SK-N-SH treated with all-trans-retinoic acid at 6 μM for 48 hours (cell line): ENCODE measurements at regions not wholly inside any gene's neighbourhood (a gene's known extent, or its start where the extent isn't known, plus 50 kb on each side); places are given as distances from the start of the nearest gene placed in this dataset.

Experiments used
- ATAC-seq: fragments of 200-7000 bp; cut with Tn5 transposase; 3 replicates; pipeline ENCODE4 v1.9.1; 2020; ENCODE audit warnings: mild to moderate bottlenecking, moderate library complexity
- ARNTL ChIP-seq: fragments of 450-650 bp; formaldehyde crosslinking; IDR thresholded peaks from 2 replicates; pipeline ENCODE4 v1.5.0; 2020; ENCODE audit warnings: low read depth, mild to moderate bottlenecking, moderate library complexity, borderline replicate concordance
- BACH2 ChIP-seq: fragments of 250-450 bp; sonication (Bioruptor Pico); IDR thresholded peaks from 2 replicates; pipeline ENCODE4 v1.9.0; 2021; ENCODE audit warnings: mild to moderate bottlenecking, borderline replicate concordance
- CSDC2 ChIP-seq: fragments of 250-450 bp; sonication (Bioruptor Pico); IDR thresholded peaks from 2 replicates; pipeline ENCODE4 v1.5.0; 2020; ENCODE audit warnings: mild to moderate bottlenecking, moderate library complexity
- GLIS3 ChIP-seq: fragments of 250-450 bp; sonication (Bioruptor Pico); IDR thresholded peaks from 2 replicates; pipeline ENCODE4 v1.5.0; 2020; ENCODE audit warnings: mild to moderate bottlenecking, moderate library complexity
- ISL1 ChIP-seq: fragments of 250-450 bp; sonication (Bioruptor Pico); IDR thresholded peaks from 2 replicates; pipeline ENCODE4 v2.1.2; 2022; ENCODE audit warnings: mild to moderate bottlenecking, moderate library complexity
- OSR1 ChIP-seq: fragments of 250-450 bp; sonication (Bioruptor Pico); IDR thresholded peaks from 2 replicates; pipeline ENCODE4 v1.8.0; 2022; ENCODE audit warnings: moderate library complexity, mild to moderate bottlenecking, inconsistent platforms
- PATZ1 ChIP-seq: fragments of 250-450 bp; sonication (Bioruptor Pico); IDR thresholded peaks from 2 replicates; pipeline ENCODE4 v1.8.0; 2020; ENCODE audit warnings: mild to moderate bottlenecking, moderate library complexity, borderline replicate concordance
- POU6F1 ChIP-seq: fragments of 250-450 bp; sonication (Bioruptor Pico); IDR thresholded peaks from 2 replicates; pipeline ENCODE4 v1.8.0; 2021; ENCODE audit warnings: low read depth, mild to moderate bottlenecking, moderate library complexity, borderline replicate concordance
- PPARA ChIP-seq: fragments of 250-450 bp; sonication (Bioruptor Pico); IDR thresholded peaks from 2 replicates; pipeline ENCODE4 v1.5.0; 2020; ENCODE audit warnings: mild to moderate bottlenecking, borderline replicate concordance
- RARB ChIP-seq: fragments of 250-450 bp; sonication (Bioruptor Pico); IDR thresholded peaks from 2 replicates; pipeline ENCODE4 v1.8.0; 2021; ENCODE audit warnings: mild to moderate bottlenecking, moderate library complexity
- SNAI2 ChIP-seq: fragments of 250-450 bp; sonication (Bioruptor Pico); IDR thresholded peaks from 2 replicates; pipeline ENCODE4 v1.5.0; 2020; ENCODE audit warnings: mild to moderate bottlenecking, moderate library complexity
- TCF4 ChIP-seq: fragments of 250-450 bp; sonication (Bioruptor Pico); IDR thresholded peaks from 2 replicates; pipeline ENCODE4 v1.8.0; 2021; ENCODE audit warnings: mild to moderate bottlenecking, moderate library complexity, borderline replicate concordance
- TOX ChIP-seq: fragments of 250-450 bp; sonication (Bioruptor Pico); IDR thresholded peaks from 2 replicates; pipeline ENCODE4 v1.8.0; 2021; ENCODE audit warnings: mild to moderate bottlenecking, moderate library complexity, borderline replicate concordance
- TSHZ2 ChIP-seq: fragments of 250-450 bp; sonication (Bioruptor Pico); IDR thresholded peaks from 2 replicates; pipeline ENCODE4 v1.5.0; 2020; ENCODE audit warnings: mild to moderate bottlenecking, moderate library complexity
- ZC3H10 ChIP-seq: fragments of 250-450 bp; sonication (Bioruptor Pico); IDR thresholded peaks from 2 replicates; pipeline ENCODE4 v1.5.1; 2021; ENCODE audit warnings: mild to moderate bottlenecking, moderate library complexity
- ZFP3 ChIP-seq: fragments of 250-450 bp; sonication (Bioruptor Pico); IDR thresholded peaks from 2 replicates; pipeline ENCODE4 v1.5.0; 2020; ENCODE audit warnings: mild to moderate bottlenecking, moderate library complexity
- ZFP30 ChIP-seq: fragments of 450-650 bp; formaldehyde crosslinking; IDR thresholded peaks from 2 replicates; pipeline ENCODE4 v1.5.0; 2022; ENCODE audit warnings: mild to moderate bottlenecking, moderate library complexity
- ZNF565 ChIP-seq: fragments of 450-650 bp; formaldehyde crosslinking; conservative IDR thresholded peaks from 2 replicates; pipeline ENCODE4 v1.5.0; 2020; ENCODE audit warnings: low read depth, mild to moderate bottlenecking, moderate library complexity
- ZNF8 ChIP-seq: fragments of 450-650 bp; formaldehyde crosslinking; IDR thresholded peaks from 2 replicates; pipeline ENCODE4 v1.5.0; 2020; ENCODE audit warnings: mild to moderate bottlenecking, moderate library complexity
- TF ChIP-seq, protein P1 (sequence below): fragments of 250-450 bp; sonication (Bioruptor Pico); IDR thresholded peaks from 2 replicates; pipeline ENCODE4 v1.5.1; 2021; ENCODE audit warnings: mild to moderate bottlenecking, moderate library complexity

DNA sequence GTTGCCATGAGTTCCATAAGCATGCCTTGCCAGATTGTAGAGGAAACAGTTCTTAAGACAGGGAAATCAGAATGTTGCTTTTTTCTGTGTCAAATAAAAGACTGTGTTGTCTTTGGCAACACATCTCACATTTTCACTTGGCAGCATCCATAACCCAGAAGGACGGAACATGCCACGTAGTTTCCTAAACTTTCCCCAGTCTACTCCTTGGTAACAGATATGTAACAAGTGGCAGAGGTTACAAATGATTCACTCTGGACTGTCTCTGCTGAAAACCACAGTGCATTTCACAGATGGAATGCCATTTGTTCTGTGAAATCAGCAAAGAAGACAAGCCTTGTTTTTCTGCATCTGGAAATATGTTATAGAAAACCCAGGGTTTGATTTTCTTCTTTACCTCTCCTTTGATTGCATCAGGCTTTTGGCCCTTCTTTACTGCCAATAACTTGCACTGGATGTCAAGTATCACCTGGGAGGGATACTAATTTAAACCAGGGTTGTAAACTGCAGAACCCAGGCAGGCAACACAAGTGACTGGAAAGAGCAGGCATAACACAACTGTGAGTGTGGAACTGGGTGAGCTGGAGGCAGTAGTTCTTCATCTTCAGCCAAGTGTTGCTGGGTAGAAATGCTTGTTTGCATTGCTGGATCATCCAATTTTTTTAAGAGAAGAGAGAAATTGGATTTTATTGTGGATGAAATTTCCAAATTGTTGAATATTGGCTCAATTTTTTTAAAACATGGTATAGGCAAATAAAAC, 124.4 kb upstream of the FOXB1 start:
- ATAC-seq = no peak
- TF ChIP-seq TSHZ2 (CRISPR knock-in tag) (no peak), ZC3H10 (no peak), ISL1 (no peak), ZNF565 (CRISPR knock-in tag) (no peak), TCF4 (CRISPR knock-in tag) (no peak), OSR1 (CRISPR knock-in tag) (no peak), ZNF8 (CRISPR knock-in tag) (no peak), ZFP3 (no peak), RARB (CRISPR knock-in tag) (no peak), ARNTL (CRISPR knock-in tag) (no peak), PPARA (CRISPR knock-in tag) (no peak)

DNA sequence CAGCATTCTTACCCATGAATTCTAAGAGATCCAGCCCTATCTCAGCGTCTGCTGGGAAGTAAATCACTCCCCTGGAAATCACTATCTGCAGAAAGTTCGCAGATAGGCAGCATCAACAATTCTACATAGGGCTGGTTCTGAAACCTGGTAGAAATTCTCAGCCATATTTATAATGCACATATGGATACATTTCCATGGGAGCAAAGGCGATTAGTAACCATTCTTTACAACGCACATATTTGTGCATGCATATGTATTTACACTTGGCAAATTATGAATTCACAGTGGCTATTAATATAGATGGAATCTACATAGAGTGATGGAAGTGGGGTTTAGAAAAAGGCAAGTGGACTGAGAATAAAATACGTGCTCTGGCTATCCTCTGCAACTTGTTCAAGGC, 128.0 kb upstream of the FOXB1 start:
- TF ChIP-seq ZFP3 = no peak
- TF ChIP-seq PPARA (CRISPR knock-in tag) = no peak
- TF ChIP-seq TCF4 (CRISPR knock-in tag) = no peak
- TF ChIP-seq SNAI2 (CRISPR knock-in tag) = no peak
- TF ChIP-seq ARNTL (CRISPR knock-in tag) = no peak
- no peak for TF ChIP-seq TOX (CRISPR knock-in tag)
- no peak for TF ChIP-seq ZNF8 (CRISPR knock-in tag)
- no peak for TF ChIP-seq ZC3H10
- TF ChIP-seq CSDC2 (CRISPR knock-in tag) = no peak
- TF ChIP-seq TSHZ2 (CRISPR knock-in tag) = no peak
- TF ChIP-seq GLIS3 (CRISPR knock-in tag) = no peak
- no peak for TF ChIP-seq ZFP30 (CRISPR knock-in tag)
- TF ChIP-seq ZNF565 (CRISPR knock-in tag) = no peak
- TF ChIP-seq ISL1 = no peak
- no peak for TF ChIP-seq POU6F1 (CRISPR knock-in tag)
- no peak for TF ChIP-seq OSR1 (CRISPR knock-in tag)
- no peak for TF ChIP-seq PATZ1 (CRISPR knock-in tag)
- TF ChIP-seq, protein P1, sequence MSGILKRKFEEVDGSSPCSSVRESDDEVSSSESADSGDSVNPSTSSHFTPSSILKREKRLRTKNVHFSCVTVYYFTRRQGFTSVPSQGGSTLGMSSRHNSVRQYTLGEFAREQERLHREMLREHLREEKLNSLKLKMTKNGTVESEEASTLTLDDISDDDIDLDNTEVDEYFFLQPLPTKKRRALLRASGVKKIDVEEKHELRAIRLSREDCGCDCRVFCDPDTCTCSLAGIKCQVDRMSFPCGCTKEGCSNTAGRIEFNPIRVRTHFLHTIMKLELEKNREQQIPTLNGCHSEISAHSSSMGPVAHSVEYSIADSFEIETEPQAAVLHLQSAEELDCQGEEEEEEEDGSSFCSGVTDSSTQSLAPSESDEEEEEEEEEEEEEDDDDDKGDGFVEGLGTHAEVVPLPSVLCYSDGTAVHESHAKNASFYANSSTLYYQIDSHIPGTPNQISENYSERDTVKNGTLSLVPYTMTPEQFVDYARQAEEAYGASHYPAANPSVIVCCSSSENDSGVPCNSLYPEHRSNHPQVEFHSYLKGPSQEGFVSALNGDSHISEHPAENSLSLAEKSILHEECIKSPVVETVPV (CRISPR knock-in tag) = no peak
- no peak for TF ChIP-seq BACH2 (CRISPR knock-in tag)
- TF ChIP-seq, all 23 proteins: peak for 0
- no peak for ATAC-seq
